ENCODE measurements at regions not wholly inside any gene's neighbourhood (a gene's known extent, or its start where the extent isn't known, plus 50 kb on each side); places are given as distances from the start of the nearest gene placed in this dataset.

DNA sequence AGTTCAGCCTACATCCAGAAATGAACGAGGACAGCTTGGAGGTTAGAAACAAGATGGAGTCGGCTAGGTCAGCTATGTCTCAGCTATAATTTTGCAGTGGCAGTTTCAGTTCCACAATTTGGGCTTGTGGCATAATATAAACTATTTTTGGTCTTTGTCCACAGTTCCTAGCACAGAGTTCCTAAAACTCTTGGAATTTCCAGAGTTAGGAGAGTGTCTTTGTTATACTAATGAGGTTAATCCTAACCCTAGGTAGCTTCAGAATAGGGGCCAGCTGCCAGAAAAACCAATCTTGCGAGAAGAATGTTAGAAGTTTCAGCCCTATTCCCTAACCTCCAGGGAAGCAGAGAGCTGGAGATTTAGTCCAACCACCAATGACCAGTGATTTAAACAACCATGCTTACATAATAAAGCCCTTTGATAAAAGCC, 131.9 kb downstream of the AKR1D1 start:
- TF ChIP-seq, protein P1, sequence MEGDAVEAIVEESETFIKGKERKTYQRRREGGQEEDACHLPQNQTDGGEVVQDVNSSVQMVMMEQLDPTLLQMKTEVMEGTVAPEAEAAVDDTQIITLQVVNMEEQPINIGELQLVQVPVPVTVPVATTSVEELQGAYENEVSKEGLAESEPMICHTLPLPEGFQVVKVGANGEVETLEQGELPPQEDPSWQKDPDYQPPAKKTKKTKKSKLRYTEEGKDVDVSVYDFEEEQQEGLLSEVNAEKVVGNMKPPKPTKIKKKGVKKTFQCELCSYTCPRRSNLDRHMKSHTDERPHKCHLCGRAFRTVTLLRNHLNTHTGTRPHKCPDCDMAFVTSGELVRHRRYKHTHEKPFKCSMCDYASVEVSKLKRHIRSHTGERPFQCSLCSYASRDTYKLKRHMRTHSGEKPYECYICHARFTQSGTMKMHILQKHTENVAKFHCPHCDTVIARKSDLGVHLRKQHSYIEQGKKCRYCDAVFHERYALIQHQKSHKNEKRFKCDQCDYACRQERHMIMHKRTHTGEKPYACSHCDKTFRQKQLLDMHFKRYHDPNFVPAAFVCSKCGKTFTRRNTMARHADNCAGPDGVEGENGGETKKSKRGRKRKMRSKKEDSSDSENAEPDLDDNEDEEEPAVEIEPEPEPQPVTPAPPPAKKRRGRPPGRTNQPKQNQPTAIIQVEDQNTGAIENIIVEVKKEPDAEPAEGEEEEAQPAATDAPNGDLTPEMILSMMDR (IDR thresholded peaks at IDR 0.05), result no peak
- TF ChIP-seq POLR2A (IDR thresholded peaks at IDR 0.05), result no peak
